ENCODE measurements at regions not wholly inside any gene's neighbourhood (a gene's known extent, or its start where the extent isn't known, plus 50 kb on each side); places are given as distances from the start of the nearest gene placed in this dataset.

- TF ChIP-seq POLR2AphosphoS5 (IDR thresholded peaks at IDR 0.05) (no peak), POLR2A (IDR thresholded peaks at IDR 0.05) (no peak)
- TF ChIP-seq, protein P1, sequence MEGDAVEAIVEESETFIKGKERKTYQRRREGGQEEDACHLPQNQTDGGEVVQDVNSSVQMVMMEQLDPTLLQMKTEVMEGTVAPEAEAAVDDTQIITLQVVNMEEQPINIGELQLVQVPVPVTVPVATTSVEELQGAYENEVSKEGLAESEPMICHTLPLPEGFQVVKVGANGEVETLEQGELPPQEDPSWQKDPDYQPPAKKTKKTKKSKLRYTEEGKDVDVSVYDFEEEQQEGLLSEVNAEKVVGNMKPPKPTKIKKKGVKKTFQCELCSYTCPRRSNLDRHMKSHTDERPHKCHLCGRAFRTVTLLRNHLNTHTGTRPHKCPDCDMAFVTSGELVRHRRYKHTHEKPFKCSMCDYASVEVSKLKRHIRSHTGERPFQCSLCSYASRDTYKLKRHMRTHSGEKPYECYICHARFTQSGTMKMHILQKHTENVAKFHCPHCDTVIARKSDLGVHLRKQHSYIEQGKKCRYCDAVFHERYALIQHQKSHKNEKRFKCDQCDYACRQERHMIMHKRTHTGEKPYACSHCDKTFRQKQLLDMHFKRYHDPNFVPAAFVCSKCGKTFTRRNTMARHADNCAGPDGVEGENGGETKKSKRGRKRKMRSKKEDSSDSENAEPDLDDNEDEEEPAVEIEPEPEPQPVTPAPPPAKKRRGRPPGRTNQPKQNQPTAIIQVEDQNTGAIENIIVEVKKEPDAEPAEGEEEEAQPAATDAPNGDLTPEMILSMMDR (IDR thresholded peaks at IDR 0.05): no peak
These were observed 51.2 kb upstream of the CDK20 start for GRCh38 chr9:88025411-88026117.
